ENCODE measurements at regions not wholly inside any gene's neighbourhood (a gene's known extent, or its start where the extent isn't known, plus 50 kb on each side); places are given as distances from the start of the nearest gene placed in this dataset.

DNA sequence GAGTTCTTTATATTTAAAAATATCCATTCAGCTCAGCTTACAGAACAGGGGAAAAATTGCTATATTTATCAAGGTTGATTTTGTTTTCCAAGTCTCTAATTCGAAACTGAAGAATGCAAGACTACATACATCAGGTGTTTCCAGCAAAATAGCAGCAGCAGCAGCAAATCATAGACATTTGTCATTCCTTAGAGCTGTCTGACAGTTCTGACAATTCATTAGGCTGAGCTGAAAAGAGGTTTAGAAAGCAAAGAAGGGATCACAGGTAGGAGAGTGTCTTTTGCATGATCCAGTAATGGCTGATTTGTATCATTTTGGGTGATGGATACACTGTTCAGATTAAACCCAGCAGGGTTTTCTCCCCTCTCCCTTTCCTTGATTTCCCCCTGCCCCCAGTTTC is 545.7 kb downstream of the MCTP2 start:
- no peak for TF ChIP-seq CTCF (IDR thresholded peaks at IDR 0.05)
- no peak for TF ChIP-seq ZFX (IDR thresholded peaks at IDR 0.05; ENCODE audit: borderline replicate concordance)

All from 22Rv1 (cell line).